Caco-2 (cell line): ENCODE measurements at regions not wholly inside any gene's neighbourhood (a gene's known extent, or its start where the extent isn't known, plus 50 kb on each side); places are given as distances from the start of the nearest gene placed in this dataset.

Source experiments
- BruUV-seq: library from RNA; stranded (reverse); fragments of 400-500 nt; replicated peaks from 2 replicates; lab custom pipeline; 2021; lab: Mats Ljungman, UMichigan
- CTCF ChIA-PET: fragments of 300-600 bp; sonication (Branson Sonifier 250); formaldehyde crosslinking; loops from one replicate; lab custom pipeline; 2022; ENCODE audit warnings: antibody characterized with exemption; lab: Charles Lee
- POLR2A ChIA-PET: fragments of 300-600 bp; sonication (Branson Sonifier 250); formaldehyde crosslinking; loops from one replicate; lab custom pipeline; 2022; ENCODE audit warnings: antibody characterized with exemption; lab: Charles Lee
- DNase-seq, 2 experiments: peaks; one replicate each; pipeline versions ENCODE4 v3.0.0 to v3.0.0-alpha.2; 2020 to 2022
- H3K27me3 ChIP-seq: replicated peaks from 2 replicates; pipeline ENCODE4 v1.6.0; 2011; ENCODE audit warnings: low read length; ENCODE audit not compliant: control insufficient read depth, insufficient read depth
- H3K36me3 ChIP-seq: 2 replicates; pipeline ENCODE4 v1.5.1; 2011; ENCODE audit warnings: low read length; ENCODE audit not compliant: control insufficient read depth, insufficient read depth
- H3K4me1 ChIP-seq: fragments of 250-450 bp; sonication (Bioruptor Pico); 2 replicates; pipeline ENCODE4 v1.5.1; 2020; ENCODE audit warnings: mild to moderate bottlenecking
- H3K4me3 ChIP-seq: 2 replicates; pipeline ENCODE4 v1.5.1; 2011; ENCODE audit warnings: low read depth, mild to moderate bottlenecking, control low read depth, low read length
- H3K9me3 ChIP-seq: fragments of 250-450 bp; sonication (Bioruptor Pico); 2 replicates; pipeline ENCODE4 v1.5.1; 2020; ENCODE audit warnings: mild to moderate bottlenecking, moderate library complexity
- H3K27ac Mint-ChIP-seq: one replicate; pipeline ENCODE4 v1.8.0; 2022; ENCODE audit warnings: mixed read lengths; ENCODE audit not compliant: unreplicated experiment
- H3K27me3 Mint-ChIP-seq: one replicate; pipeline ENCODE4 v1.8.0; 2022; ENCODE audit warnings: mixed read lengths; ENCODE audit not compliant: insufficient read depth, unreplicated experiment
- H3K36me3 Mint-ChIP-seq: one replicate; pipeline ENCODE4 v1.8.0; 2022; ENCODE audit warnings: mild to moderate bottlenecking, mixed read lengths; ENCODE audit not compliant: insufficient read depth, unreplicated experiment
- H3K4me1 Mint-ChIP-seq: one replicate; pipeline ENCODE4 v1.8.0; 2022; ENCODE audit warnings: low read depth, mixed read lengths; ENCODE audit not compliant: unreplicated experiment
- H3K4me3 Mint-ChIP-seq: one replicate; pipeline ENCODE4 v1.8.0; 2022; ENCODE audit warnings: mild to moderate bottlenecking, moderate library complexity, mixed read lengths; ENCODE audit not compliant: unreplicated experiment
- H3K9me3 Mint-ChIP-seq: one replicate; pipeline ENCODE4 v1.8.0; 2022; ENCODE audit warnings: mixed read lengths; ENCODE audit not compliant: unreplicated experiment
- intact Hi-C: fragments of 100-400 bp; cut with micrococcal nuclease; formaldehyde crosslinking; loops from one replicate; pipeline ENCODE4 v1.10.0; 2022; ENCODE audit not compliant: unreplicated experiment
- TF ChIP-seq, protein P1 (sequence below), 2 experiments: fragments of 200-600 bp in 1 of 2; IDR thresholded peaks; 1 replicate in 1 of 2; 2 replicates in 1 of 2; pipeline versions ENCODE4 v1.5.1 to v1.8.0; 2011 to 2022; ENCODE audit warnings: antibody characterized with exemption in 1 of 2, control low read depth in 1 of 2, inconsistent platforms in 1 of 2, low read depth in 1 of 2, low read length in 1 of 2, mild to moderate bottlenecking in 1 of 2, moderate library complexity in 1 of 2; ENCODE audit not compliant: insufficient read depth in 1 of 2, severe bottlenecking in 1 of 2, unreplicated experiment in 1 of 2

DNA sequence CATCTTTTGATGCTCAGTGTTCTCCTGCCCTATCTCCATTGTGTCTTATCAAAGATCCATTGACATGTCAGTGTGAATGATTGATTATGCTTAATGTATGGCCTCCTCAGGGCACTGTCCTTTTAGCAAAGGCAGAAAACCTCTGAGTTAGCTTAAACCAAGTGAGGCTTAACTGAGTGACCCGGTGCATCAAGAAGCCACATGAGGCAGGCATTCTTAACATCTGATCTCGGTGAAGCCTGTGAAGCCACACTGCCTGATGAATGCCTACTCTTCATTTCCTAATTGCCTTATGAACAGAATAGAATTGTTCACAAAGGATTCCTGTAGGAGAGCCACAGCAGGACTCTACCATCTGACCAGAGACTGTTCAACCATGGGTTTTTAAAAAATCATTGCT, 168.1 kb upstream of the SOX21 start:
- Mint-ChIP-seq H3K27me3 (peaks cover 3% of the 10 kb centered on the region), H3K4me1 (no peaks in the 10 kb centered on the region), H3K4me3 (no peak overlapping the region), H3K36me3 (no peaks in the 10 kb centered on the region), H3K9me3 (no peaks in the 10 kb centered on the region), H3K27ac (no peak overlapping the region)
- no peaks in the 10 kb centered on the region for H3K9me3 ChIP-seq
- BruUV-seq, result no TSS peak
- TF ChIP-seq, protein P1, sequence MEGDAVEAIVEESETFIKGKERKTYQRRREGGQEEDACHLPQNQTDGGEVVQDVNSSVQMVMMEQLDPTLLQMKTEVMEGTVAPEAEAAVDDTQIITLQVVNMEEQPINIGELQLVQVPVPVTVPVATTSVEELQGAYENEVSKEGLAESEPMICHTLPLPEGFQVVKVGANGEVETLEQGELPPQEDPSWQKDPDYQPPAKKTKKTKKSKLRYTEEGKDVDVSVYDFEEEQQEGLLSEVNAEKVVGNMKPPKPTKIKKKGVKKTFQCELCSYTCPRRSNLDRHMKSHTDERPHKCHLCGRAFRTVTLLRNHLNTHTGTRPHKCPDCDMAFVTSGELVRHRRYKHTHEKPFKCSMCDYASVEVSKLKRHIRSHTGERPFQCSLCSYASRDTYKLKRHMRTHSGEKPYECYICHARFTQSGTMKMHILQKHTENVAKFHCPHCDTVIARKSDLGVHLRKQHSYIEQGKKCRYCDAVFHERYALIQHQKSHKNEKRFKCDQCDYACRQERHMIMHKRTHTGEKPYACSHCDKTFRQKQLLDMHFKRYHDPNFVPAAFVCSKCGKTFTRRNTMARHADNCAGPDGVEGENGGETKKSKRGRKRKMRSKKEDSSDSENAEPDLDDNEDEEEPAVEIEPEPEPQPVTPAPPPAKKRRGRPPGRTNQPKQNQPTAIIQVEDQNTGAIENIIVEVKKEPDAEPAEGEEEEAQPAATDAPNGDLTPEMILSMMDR (IDR thresholded peaks at IDR 0.05; ENCODE audit: insufficient read depth in 1 of 2, low read depth in 1 of 2, low read length in 1 of 2, severe bottlenecking in 1 of 2, unreplicated experiment in 1 of 2), result no peak
- no peaks in the 10 kb centered on the region for H3K36me3 ChIP-seq
- H3K4me3 ChIP-seq, result no peak overlapping the region
- no peaks in the 10 kb centered on the region for H3K4me1 ChIP-seq
- CTCF ChIA-PET, result no interaction called here
- no peak for DNase-seq
- H3K27me3 ChIP-seq, result no peaks in the 10 kb centered on the region
- intact Hi-C loops, result no loop called here
- POLR2A ChIA-PET, result no interaction called here

DNA sequence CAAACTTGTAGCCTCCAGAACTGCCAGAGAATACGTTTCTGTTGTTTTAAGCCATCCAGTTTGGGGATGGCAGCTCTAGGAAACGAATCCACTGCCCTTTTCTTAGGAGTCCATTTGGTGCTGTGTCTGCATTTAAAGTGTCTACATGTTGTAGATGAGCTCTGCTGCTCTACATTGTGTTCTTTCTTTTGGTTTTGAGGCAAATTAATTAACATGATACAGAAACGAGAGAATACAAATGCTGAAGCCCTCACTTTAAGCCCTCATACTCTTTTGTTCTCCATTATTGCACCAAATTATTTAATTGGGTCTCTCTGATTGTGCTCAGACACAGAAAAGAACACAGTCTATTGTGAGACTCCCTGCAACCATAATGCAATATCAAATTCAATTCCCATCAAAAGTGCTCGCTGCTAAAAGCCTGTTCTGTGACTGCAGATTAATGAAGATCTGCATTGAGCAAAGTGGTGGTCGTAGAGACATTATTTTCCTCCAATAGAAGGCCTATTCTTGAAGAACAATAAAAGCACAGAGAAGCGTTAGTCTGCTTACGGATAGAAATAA, 166.3 kb upstream of the SOX21 start:
- TF ChIP-seq, protein P1 (IDR thresholded peaks at IDR 0.05; ENCODE audit: insufficient read depth in 1 of 2, low read depth in 1 of 2, low read length in 1 of 2, severe bottlenecking in 1 of 2, unreplicated experiment in 1 of 2), result no peak
- ChIA-PET POLR2A (no interaction called here), CTCF (no interaction called here)
- intact Hi-C loops, result no loop called here
- H3K36me3 Mint-ChIP-seq, result no peaks in the 10 kb centered on the region
- H3K9me3 ChIP-seq, result no peaks in the 10 kb centered on the region
- H3K4me3 ChIP-seq, result no peak overlapping the region
- no peaks in the 10 kb centered on the region for H3K27me3 ChIP-seq
- no peaks in the 10 kb centered on the region for H3K4me1 ChIP-seq
- no TSS peak for BruUV-seq
- no peaks in the 10 kb centered on the region for H3K36me3 ChIP-seq
- H3K27me3 Mint-ChIP-seq, result peaks cover 5% of the 10 kb centered on the region
- DNase-seq, result no peak
- H3K4me1 Mint-ChIP-seq, result no peaks in the 10 kb centered on the region
- H3K9me3 Mint-ChIP-seq, result no peaks in the 10 kb centered on the region
- no peak overlapping the region for H3K4me3 Mint-ChIP-seq
- H3K27ac Mint-ChIP-seq, result no peak overlapping the region

GRCh38 chr13:94864474-94864873, 152.1 kb upstream of the SOX21 start:
- peaks cover 2% of the 10 kb centered on the region; the same call in 1 of the 2 replicates for H3K27me3 ChIP-seq
- ChIA-PET CTCF (no interaction called here), POLR2A (no interaction called here)
- H3K9me3 ChIP-seq, result no peaks in the 10 kb centered on the region; the same call in 1 of the 2 replicates
- TF ChIP-seq, protein P1 (IDR thresholded peaks at IDR 0.05; ENCODE audit: insufficient read depth in 1 of 2, low read depth in 1 of 2, low read length in 1 of 2, severe bottlenecking in 1 of 2, unreplicated experiment in 1 of 2), result no peak
- H3K4me3 ChIP-seq, result no peak overlapping the region
- Mint-ChIP-seq H3K36me3 (no peaks in the 10 kb centered on the region), H3K27ac (no peak overlapping the region), H3K4me3 (no peak overlapping the region), H3K9me3 (no peaks in the 10 kb centered on the region), H3K4me1 (no peaks in the 10 kb centered on the region), H3K27me3 (peaks cover 18% of the 10 kb centered on the region)
- no TSS peak for BruUV-seq
- no peaks in the 10 kb centered on the region for H3K36me3 ChIP-seq
- H3K4me1 ChIP-seq, result no peaks in the 10 kb centered on the region
- no peak for DNase-seq
- intact Hi-C loops, result no loop called here
